GM23338 (cell line): ENCODE measurements at regions not wholly inside any gene's neighbourhood (a gene's known extent, or its start where the extent isn't known, plus 50 kb on each side); places are given as distances from the start of the nearest gene placed in this dataset.

Experiments
- ATAC-seq: fragments of 200-7000 bp; cut with Tn5 transposase; 3 replicates; pipeline ENCODE4 v1.9.1; 2020
- DNase-seq: peaks from one replicate; pipeline ENCODE4 v3.0.0-alpha.2; 2015; ENCODE audit warnings: low spot score
- H2AFZ ChIP-seq: fragments of 200-600 bp; sonication (generic); 2 replicates; pipeline ENCODE4 v1.8.0; 2016; ENCODE audit warnings: antibody characterized with exemption, mild to moderate bottlenecking, moderate library complexity
- H3F3A ChIP-seq: fragments of 200-600 bp; sonication (generic); replicated peaks from 2 replicates; pipeline ENCODE4 v1.8.0; 2017; ENCODE audit warnings: antibody characterized with exemption, mixed run types, low read depth
- H3K27ac ChIP-seq: fragments of 200-600 bp; sonication (generic); 2 replicates; pipeline ENCODE4 v1.6.1; 2016; ENCODE audit warnings: low read depth
- H3K27me3 ChIP-seq: fragments of 200-600 bp; sonication (generic); 2 replicates; pipeline ENCODE4 v1.8.0; 2016; ENCODE audit warnings: mild to moderate bottlenecking, mixed run types, moderate library complexity; ENCODE audit not compliant: insufficient read depth
- H3K36me3 ChIP-seq: fragments of 200-600 bp; sonication (generic); 2 replicates; pipeline ENCODE4 v1.8.0; 2016; ENCODE audit warnings: mild to moderate bottlenecking; ENCODE audit not compliant: insufficient read depth
- H3K4me1 ChIP-seq: fragments of 200-600 bp; sonication (generic); 2 replicates; pipeline ENCODE4 v1.8.0; 2016; ENCODE audit warnings: mild to moderate bottlenecking, moderate library complexity; ENCODE audit not compliant: insufficient read depth
- H3K4me2 ChIP-seq: fragments of 200-600 bp; sonication (generic); 2 replicates; pipeline ENCODE4 v1.7.1; 2017; ENCODE audit warnings: mixed run types
- H3K4me3 ChIP-seq: fragments of 200-600 bp; sonication (generic); 2 replicates; pipeline ENCODE4 v1.6.1; 2016; ENCODE audit warnings: mixed run types
- H3K79me2 ChIP-seq: fragments of 200-600 bp; sonication (generic); replicated peaks from 2 replicates; pipeline ENCODE4 v1.8.0; 2017; ENCODE audit warnings: mild to moderate bottlenecking; ENCODE audit not compliant: insufficient read depth
- H3K9me2 ChIP-seq: fragments of 200-600 bp; sonication (generic); 2 replicates; pipeline ENCODE4 v1.8.0; 2017; ENCODE audit not compliant: insufficient read depth
- H4K20me1 ChIP-seq: fragments of 200-600 bp; sonication (generic); replicated peaks from 2 replicates; pipeline ENCODE4 v1.8.0; 2017; ENCODE audit warnings: mild to moderate bottlenecking; ENCODE audit not compliant: insufficient read depth
- H3K27ac Mint-ChIP-seq: 2 replicates; pipeline ENCODE4 v1.8.0; 2020; ENCODE audit warnings: inconsistent platforms, mild to moderate bottlenecking, moderate library complexity, mixed read lengths
- H3K27me3 Mint-ChIP-seq: 3 replicates; pipeline ENCODE4 v1.8.0; 2022; ENCODE audit warnings: low read depth, mild to moderate bottlenecking, moderate library complexity, mixed read lengths, inconsistent platforms; ENCODE audit not compliant: insufficient read depth, poor library complexity
- H3K36me3 Mint-ChIP-seq: 3 replicates; pipeline ENCODE4 v1.8.0; 2021; ENCODE audit warnings: low read depth, mild to moderate bottlenecking, inconsistent platforms, moderate library complexity, mixed read lengths
- H3K4me1 Mint-ChIP-seq: 3 replicates; pipeline ENCODE4 v1.8.0; 2020; ENCODE audit warnings: mild to moderate bottlenecking, inconsistent platforms, mixed read lengths
- H3K4me3 Mint-ChIP-seq: 3 replicates; pipeline ENCODE4 v1.8.0; 2021; ENCODE audit warnings: moderate library complexity, mild to moderate bottlenecking, inconsistent platforms, mixed read lengths
- H3K9me3 Mint-ChIP-seq: 3 replicates; pipeline ENCODE4 v1.8.0; 2020; ENCODE audit warnings: moderate library complexity, mild to moderate bottlenecking, inconsistent platforms, mixed read lengths
- CREB1 ChIP-seq: fragments of 250-450 bp; sonication (Bioruptor Pico); IDR thresholded peaks from 2 replicates; pipeline ENCODE4 v1.5.0; 2020; ENCODE audit warnings: low read depth, mild to moderate bottlenecking, moderate library complexity
- CTCF ChIP-seq, 2 experiments: fragments of 200-600 bp in 1 of 2; sonication (generic) in 1 of 2; conservative IDR thresholded peaks; 2 replicates each; pipeline versions ENCODE4 v1.5.1 to v1.6.1; 2016 to 2017; ENCODE audit warnings: antibody characterized with exemption in 2 of 2, low read depth in 2 of 2, mild to moderate bottlenecking in 2 of 2, moderate library complexity in 1 of 2
- ETS1 ChIP-seq: IDR thresholded peaks from 2 replicates; pipeline ENCODE4 v1.6.1; 2016; ENCODE audit warnings: antibody characterized with exemption
- EZH2 ChIP-seq: fragments of 200-600 bp; sonication (generic); IDR thresholded peaks from one replicate; pipeline ENCODE4 v1.8.0; 2017; ENCODE audit warnings: antibody characterized with exemption, mild to moderate bottlenecking, low read depth; ENCODE audit not compliant: unreplicated experiment
- EZH2phosphoT487 ChIP-seq: fragments of 200-600 bp; sonication (generic); IDR thresholded peaks from one replicate; pipeline ENCODE4 v1.8.1; 2018; ENCODE audit warnings: antibody characterized with exemption; ENCODE audit not compliant: unreplicated experiment
- JUNB ChIP-seq: IDR thresholded peaks from one replicate; pipeline ENCODE4 v1.6.1; 2016; ENCODE audit warnings: antibody characterized with exemption; ENCODE audit not compliant: unreplicated experiment
- NANOG ChIP-seq: IDR thresholded peaks from 2 replicates; pipeline ENCODE4 v1.6.1; 2016; ENCODE audit warnings: antibody characterized with exemption, borderline replicate concordance
- POLR2AphosphoS5 ChIP-seq: IDR thresholded peaks from 2 replicates; pipeline ENCODE4 v1.6.1; 2016; ENCODE audit warnings: antibody characterized with exemption, low read depth
- STAT1 ChIP-seq: IDR thresholded peaks from one replicate; pipeline ENCODE4 v1.6.1; 2016; ENCODE audit warnings: antibody characterized with exemption; ENCODE audit not compliant: unreplicated experiment
- ZNF114 ChIP-seq: fragments of 250-450 bp; sonication (Bioruptor Pico); IDR thresholded peaks from 2 replicates; pipeline ENCODE4 v1.5.0; 2020; ENCODE audit warnings: mild to moderate bottlenecking, moderate library complexity
- ZNF331 ChIP-seq: fragments of 250-450 bp; sonication (Bioruptor Pico); IDR thresholded peaks from 2 replicates; pipeline ENCODE4 v1.5.0; 2020; ENCODE audit warnings: low read depth, mild to moderate bottlenecking, moderate library complexity
- TF ChIP-seq, protein P1 (sequence below): IDR thresholded peaks from one replicate; pipeline ENCODE4 v1.6.1; 2018; ENCODE audit warnings: antibody characterized with exemption; ENCODE audit not compliant: unreplicated experiment
- TF ChIP-seq, protein P2 (sequence below): fragments of 250-450 bp; sonication (Bioruptor Pico); IDR thresholded peaks from 2 replicates; pipeline ENCODE4 v1.5.0; 2020; ENCODE audit warnings: mild to moderate bottlenecking, moderate library complexity

- Histone ChIP-seq H3K36me3 (no peaks in the 10 kb centered on the region), H3K4me2 (no peak overlapping the region), H3K4me1 (0 out of 2 replicates have a peak, but pooled peaks cover 6% of the 10 kb centered on the region), H3F3A (no peaks in the 10 kb centered on the region), H4K20me1 (no peaks in the 10 kb centered on the region), H3K27me3 (no peaks in the 10 kb centered on the region), H3K27ac (no peak overlapping the region), H3K79me2 (no peaks in the 10 kb centered on the region), H2AFZ (no peak overlapping the region), H3K9me2 (peaks cover 28% of the 10 kb centered on the region), H3K4me3 (no peak overlapping the region)
- no peak for TF ChIP-seq EZH2phosphoT487
- no peak for TF ChIP-seq JUNB
- TF ChIP-seq, protein P1, sequence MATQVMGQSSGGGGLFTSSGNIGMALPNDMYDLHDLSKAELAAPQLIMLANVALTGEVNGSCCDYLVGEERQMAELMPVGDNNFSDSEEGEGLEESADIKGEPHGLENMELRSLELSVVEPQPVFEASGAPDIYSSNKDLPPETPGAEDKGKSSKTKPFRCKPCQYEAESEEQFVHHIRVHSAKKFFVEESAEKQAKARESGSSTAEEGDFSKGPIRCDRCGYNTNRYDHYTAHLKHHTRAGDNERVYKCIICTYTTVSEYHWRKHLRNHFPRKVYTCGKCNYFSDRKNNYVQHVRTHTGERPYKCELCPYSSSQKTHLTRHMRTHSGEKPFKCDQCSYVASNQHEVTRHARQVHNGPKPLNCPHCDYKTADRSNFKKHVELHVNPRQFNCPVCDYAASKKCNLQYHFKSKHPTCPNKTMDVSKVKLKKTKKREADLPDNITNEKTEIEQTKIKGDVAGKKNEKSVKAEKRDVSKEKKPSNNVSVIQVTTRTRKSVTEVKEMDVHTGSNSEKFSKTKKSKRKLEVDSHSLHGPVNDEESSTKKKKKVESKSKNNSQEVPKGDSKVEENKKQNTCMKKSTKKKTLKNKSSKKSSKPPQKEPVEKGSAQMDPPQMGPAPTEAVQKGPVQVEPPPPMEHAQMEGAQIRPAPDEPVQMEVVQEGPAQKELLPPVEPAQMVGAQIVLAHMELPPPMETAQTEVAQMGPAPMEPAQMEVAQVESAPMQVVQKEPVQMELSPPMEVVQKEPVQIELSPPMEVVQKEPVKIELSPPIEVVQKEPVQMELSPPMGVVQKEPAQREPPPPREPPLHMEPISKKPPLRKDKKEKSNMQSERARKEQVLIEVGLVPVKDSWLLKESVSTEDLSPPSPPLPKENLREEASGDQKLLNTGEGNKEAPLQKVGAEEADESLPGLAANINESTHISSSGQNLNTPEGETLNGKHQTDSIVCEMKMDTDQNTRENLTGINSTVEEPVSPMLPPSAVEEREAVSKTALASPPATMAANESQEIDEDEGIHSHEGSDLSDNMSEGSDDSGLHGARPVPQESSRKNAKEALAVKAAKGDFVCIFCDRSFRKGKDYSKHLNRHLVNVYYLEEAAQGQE: no peak
- no peak for TF ChIP-seq POLR2AphosphoS5
- no peak for TF ChIP-seq ZNF331 (CRISPR knock-in tag)
- TF ChIP-seq NANOG: no peak
- TF ChIP-seq STAT1: no peak
- TF ChIP-seq CTCF (conservative IDR thresholded peaks at IDR 0.05; ENCODE audit: low read depth in 2 of 2): no peak
- TF ChIP-seq, protein P2, sequence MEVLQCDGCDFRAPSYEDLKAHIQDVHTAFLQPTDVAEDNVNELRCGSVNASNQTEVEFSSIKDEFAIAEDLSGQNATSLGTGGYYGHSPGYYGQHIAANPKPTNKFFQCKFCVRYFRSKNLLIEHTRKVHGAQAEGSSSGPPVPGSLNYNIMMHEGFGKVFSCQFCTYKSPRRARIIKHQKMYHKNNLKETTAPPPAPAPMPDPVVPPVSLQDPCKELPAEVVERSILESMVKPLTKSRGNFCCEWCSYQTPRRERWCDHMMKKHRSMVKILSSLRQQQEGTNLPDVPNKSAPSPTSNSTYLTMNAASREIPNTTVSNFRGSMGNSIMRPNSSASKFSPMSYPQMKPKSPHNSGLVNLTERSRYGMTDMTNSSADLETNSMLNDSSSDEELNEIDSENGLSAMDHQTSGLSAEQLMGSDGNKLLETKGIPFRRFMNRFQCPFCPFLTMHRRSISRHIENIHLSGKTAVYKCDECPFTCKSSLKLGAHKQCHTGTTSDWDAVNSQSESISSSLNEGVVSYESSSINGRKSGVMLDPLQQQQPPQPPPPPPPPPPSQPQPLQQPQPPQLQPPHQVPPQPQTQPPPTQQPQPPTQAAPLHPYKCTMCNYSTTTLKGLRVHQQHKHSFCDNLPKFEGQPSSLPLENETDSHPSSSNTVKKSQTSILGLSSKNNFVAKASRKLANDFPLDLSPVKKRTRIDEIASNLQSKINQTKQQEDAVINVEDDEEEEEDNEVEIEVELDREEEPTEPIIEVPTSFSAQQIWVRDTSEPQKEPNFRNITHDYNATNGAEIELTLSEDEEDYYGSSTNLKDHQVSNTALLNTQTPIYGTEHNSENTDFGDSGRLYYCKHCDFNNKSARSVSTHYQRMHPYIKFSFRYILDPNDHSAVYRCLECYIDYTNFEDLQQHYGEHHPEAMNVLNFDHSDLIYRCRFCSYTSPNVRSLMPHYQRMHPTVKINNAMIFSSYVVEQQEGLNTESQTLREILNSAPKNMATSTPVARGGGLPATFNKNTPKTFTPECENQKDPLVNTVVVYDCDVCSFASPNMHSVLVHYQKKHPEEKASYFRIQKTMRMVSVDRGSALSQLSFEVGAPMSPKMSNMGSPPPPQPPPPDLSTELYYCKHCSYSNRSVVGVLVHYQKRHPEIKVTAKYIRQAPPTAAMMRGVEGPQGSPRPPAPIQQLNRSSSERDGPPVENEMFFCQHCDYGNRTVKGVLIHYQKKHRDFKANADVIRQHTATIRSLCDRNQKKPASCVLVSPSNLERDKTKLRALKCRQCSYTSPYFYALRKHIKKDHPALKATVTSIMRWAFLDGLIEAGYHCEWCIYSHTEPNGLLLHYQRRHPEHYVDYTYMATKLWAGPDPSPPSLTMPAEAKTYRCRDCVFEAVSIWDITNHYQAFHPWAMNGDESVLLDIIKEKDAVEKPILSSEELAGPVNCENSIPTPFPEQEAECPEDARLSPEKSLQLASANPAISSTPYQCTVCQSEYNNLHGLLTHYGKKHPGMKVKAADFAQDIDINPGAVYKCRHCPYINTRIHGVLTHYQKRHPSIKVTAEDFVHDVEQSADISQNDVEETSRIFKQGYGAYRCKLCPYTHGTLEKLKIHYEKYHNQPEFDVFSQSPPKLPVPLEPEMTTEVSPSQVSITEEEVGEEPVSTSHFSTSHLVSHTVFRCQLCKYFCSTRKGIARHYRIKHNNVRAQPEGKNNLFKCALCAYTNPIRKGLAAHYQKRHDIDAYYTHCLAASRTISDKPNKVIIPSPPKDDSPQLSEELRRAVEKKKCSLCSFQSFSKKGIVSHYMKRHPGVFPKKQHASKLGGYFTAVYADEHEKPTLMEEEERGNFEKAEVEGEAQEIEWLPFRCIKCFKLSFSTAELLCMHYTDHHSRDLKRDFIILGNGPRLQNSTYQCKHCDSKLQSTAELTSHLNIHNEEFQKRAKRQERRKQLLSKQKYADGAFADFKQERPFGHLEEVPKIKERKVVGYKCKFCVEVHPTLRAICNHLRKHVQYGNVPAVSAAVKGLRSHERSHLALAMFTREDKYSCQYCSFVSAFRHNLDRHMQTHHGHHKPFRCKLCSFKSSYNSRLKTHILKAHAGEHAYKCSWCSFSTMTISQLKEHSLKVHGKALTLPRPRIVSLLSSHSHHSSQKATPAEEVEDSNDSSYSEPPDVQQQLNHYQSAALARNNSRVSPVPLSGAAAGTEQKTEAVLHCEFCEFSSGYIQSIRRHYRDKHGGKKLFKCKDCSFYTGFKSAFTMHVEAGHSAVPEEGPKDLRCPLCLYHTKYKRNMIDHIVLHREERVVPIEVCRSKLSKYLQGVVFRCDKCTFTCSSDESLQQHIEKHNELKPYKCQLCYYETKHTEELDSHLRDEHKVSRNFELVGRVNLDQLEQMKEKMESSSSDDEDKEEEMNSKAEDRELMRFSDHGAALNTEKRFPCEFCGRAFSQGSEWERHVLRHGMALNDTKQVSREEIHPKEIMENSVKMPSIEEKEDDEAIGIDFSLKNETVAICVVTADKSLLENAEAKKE: no peak
- TF ChIP-seq ZNF114 (CRISPR knock-in tag): no peak
- no peak for TF ChIP-seq ETS1
- no peak for TF ChIP-seq CREB1 (CRISPR knock-in tag)
- TF ChIP-seq EZH2: no peak
- no peak for DNase-seq
- no peak overlapping the region for H3K4me3 Mint-ChIP-seq
- no peak overlapping the region for H3K27ac Mint-ChIP-seq
- peaks cover 11% of the 10 kb centered on the region for H3K9me3 Mint-ChIP-seq
- H3K36me3 Mint-ChIP-seq: peaks cover 10% of the 10 kb centered on the region
- no peak for ATAC-seq
- H3K27me3 Mint-ChIP-seq: peaks cover 2% of the 10 kb centered on the region
- peaks cover 7% of the 10 kb centered on the region for H3K4me1 Mint-ChIP-seq
Measured at GRCh38 chr2:22981785-22982184, 403.2 kb upstream of the KLHL29 start.
